ENCODE measurements at regions not wholly inside any gene's neighbourhood (a gene's known extent, or its start where the extent isn't known, plus 50 kb on each side); places are given as distances from the start of the nearest gene placed in this dataset.

DNA sequence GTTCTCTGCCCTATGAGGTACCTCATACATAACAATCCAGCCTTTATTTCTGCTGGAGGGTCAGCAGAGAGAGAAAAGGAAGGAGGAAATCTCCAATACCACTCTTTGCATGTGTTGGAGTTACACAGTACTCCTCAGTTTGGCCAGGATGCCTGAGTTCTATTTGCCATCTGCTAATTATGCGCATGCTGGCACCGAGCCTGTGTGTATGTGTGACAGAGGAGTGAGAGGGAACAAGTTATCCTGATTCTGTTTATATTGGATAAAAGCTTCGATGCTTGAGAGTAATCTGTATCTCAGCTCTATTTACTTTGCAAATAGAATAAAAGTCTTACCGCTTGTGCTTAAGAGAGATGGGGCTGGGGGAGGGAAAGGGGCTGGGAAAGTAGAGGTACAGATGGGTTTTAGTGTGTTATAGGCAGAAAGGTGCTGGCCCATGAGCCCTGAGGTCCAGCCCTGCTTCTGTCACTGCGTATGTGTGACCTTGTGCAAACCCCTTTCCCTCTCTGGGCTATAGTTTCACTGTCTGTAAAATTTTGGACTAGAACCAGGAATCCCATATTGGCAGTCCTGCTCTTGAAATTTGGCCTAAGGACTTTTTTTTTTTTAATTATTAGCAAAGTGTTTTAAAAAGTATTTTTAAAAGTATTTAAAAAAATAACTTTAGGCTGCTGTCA, 54.5 kb upstream of the PLXNA2 start:
- peak; percentile 75 for DNase-seq (ENCODE audit: low spot score)

DNA sequence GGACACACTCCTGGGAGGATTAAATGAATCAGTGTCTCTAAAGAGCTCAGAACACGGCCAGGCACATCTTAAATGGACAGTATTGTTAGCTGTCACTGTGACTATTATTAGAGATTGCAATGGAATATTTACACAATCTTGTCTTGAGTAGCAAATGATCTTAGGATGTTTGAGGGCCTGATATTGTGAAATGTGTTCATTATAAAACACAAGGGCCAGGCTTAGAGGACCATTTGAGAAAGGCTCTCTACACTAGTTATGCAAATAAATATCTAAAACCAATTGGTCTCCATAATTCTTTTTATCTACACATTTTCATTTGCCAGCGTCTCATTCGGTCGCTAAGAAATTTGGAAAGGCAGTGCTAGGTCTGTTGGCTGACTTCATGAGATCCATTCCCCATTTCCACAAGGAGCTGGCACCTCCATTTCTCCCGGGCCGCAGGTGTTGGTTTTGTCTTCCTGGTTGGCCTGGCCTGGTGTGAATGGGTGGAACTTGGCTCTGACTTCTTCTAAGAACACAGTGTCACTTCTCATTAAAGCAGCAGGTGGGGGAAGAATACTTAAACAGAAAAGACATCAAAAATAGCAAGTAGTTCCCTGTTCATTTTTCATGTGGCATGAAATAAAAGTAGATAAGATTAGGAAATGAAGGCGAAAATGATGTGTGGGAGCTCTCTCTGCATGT, 56.0 kb upstream of the PLXNA2 start:
- DNase-seq (ENCODE audit: low spot score), result no peak

DNA sequence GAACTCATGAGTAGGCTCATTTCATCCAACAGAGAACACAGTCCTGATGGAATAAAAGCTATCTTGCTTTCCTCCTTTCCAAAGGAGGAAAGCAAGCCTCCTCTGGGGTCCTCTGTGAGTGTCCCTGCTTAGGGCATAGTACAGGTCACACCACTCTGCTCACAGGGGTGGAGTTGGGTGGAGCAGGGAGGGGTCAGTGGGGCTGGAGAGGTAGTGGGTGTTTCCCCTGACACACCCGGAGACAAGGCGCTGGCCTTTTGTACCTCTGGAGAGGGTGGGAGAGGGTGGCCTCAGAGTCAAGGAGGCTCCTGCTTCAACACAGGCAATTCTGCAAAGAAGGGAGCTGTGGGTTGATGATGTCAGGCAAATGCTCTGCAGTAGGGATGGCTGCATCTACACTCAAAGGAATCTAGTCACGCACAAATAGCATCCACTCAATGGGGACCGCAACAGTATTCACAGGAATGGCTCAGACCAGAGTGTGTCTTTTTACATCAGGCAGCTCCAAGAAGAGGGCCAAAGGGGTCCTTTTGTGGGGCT, 58.6 kb upstream of the PLXNA2 start:
- DNase-seq (ENCODE audit: low spot score), result no peak

DNA sequence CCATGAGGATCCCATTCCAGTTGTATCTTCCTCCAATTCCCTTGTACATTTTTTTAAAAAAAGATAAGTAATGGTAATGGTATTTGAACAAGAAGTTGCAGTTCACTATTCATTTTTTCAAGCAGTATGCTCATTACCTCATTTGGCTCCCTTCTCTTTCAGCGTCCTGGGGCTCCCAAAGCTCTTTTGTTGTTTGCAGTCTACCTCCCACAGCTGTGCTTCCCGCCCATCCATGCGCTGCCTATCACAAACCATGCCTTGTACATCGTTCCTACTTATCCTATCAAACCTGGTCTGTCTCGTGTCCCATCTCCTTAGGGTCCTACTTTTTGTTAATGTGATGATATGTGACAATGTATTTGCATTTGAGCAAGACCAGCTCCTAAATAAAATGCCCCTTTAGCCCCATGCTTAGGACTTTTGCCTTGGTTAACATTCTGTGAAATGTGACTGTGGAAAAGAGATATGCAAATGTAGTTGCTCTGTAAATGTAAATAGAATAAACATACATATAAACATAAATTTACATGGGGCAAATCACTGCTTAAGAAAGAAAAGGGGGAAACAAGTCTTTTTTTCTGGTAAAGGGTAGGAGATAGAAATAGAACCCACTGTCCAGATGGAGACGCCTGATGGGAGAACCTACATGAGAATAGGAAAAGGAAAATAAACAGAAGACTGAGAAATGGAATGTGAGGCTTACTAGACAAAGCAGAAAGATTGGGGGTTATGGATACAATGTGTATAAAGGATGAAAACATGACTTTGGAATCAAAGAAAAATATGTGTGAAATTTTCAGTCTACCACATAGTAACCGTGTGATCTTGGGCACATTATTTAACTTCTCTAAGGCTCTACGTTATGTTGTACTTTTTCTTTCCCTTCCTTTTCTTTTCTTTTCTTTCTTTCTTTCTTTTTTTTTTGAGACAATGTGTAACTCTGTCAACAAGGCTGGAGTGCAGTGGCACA, 59.8 kb upstream of the PLXNA2 start:
- no peak for DNase-seq (ENCODE audit: low spot score)

DNA sequence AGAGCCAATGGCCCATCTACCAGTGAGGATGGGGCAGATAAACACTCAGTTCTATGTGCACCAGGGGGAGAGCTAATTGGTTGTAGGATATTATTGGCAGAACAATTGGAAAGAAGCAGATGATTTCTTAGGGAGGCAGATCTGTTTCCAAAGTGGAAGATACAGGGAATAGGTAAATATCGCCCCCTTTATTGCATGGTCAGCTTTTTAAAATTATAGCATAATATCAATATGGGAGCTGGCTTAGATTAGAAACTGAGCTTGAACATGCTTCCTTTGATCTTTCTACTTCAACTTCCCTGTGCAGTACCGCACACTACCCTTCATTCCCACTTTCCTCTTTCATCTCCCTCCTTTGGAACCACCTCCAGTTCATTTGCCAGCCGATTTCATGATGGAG, 64.0 kb upstream of the PLXNA2 start:
- DNase-seq (ENCODE audit: low spot score), result no peak

DNA sequence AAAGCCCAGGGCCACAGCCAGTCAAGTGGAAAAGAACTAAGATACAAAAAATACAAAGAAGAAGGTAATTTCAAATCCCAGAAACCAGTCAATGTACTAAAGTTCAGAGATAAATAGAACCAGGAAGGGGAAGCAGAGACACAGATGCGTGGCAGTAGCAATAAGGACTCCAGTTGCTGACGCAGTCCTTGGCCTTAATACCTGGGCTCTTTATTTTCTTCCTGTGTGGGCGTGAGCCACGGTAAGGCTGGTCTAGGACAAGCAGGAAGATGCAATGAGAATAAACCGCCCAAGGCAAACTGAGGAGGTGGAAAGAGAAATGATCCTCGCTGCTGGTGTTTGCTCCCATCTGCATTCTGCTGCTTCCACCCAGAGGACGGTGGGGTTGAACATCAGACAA, 65.6 kb upstream of the PLXNA2 start:
- no peak for DNase-seq (ENCODE audit: low spot score)

DNA sequence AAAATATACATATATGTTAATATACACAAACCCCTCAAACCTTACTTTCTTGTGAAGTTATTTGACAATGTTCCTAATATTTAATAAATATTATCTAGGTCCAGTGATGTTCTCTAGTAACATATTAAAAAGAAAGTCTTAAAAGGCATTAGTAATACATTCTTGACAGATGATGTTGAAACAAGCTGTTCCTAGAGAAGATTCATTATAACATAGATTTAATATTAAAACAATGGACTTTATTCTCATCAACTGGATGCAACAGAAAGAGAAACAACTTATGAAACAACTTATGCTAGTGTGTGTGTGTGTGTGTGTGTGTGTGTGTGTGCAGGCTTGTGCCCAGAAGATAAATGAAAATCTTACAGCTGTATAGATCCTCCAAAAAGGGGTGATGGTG, 68.5 kb upstream of the PLXNA2 start:
- no peak for DNase-seq (ENCODE audit: low spot score)

DNA sequence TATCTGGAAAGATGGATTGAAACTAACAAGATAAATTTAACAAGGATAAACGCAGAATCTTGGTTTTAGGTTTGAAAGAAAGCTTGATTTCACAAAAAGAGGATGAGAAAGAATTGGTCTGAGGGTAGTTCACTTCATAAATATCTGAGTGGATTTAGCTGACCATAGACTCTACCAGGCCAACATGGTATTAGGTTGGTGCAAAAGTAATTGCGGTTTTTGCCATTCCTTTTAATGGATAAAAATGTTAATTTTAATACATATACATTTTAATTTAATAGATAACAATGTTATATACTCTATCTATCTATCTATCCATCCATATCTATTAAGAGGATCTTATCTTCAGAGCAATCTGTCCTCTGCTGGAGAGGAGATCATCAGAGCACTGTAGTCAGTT, 70.2 kb upstream of the PLXNA2 start:
- DNase-seq (ENCODE audit: low spot score), result no peak

DNA sequence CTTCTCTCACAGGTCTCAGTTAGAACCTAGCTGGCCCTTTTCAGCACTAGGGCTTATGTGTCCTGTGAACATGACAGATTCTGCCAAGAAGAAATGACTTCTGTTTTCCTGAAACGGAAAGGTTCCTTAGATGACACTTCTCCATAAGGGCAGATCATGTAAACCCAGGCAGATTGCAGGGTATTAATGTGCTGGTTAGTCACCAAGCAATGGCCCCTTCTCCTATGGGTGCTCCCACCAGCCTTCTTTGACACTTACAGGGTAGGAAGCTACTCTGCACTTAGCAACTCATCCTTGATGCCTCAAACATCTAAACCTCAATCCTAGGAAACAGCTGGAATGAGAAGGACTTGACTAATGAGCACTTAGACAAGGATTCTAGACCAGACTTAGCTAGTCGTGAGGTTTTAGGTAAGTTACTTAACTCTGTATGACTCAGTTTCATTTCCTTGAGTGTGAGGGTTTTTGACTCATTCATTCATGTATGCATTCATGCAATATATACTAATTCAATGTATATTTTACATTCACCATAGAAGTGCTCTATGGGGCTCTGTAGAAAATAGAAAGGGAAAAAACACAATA, 74.1 kb upstream of the PLXNA2 start:
- no peak for DNase-seq (ENCODE audit: low spot score)

DNA sequence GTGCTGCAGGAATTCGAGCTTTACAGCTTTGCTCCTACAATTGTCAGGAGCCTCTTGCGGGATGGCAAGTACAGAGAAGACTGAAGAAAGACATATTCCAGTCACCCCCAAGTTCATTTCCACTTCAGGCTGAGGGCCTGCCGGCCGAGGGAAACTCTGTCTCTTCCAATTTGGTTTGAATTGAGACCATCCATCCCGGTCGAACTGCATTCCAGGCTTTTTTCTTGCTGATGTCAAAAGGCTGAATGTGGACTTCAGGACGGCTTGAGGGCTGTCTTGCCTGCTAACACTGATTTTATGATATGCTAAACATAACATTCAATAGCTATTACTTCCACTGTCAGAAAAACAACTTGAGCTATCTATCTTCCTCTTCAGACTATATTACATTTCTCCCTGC, 79.8 kb upstream of the PLXNA2 start:
- DNase-seq (ENCODE audit: low spot score), result no peak

DNA sequence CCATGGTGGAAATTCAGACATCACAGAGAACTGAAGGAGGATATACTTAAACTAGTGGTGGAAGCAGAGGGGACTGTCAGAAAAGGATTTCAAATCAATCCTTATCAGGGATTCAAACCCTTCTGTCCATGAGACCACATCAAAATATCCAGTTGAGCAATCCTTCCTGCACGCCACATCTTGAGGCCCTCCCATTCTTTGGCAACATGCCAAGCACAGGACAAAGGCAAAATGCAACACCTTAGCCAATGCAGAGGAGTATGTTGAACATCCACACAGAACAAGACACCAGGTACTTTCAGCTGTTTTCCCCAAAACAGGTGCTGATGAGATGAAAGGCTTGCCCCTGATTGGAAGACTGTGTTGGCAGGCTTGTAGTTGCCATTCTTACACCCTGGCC, 81.8 kb upstream of the PLXNA2 start:
- DNase-seq (ENCODE audit: low spot score), result no peak

DNA sequence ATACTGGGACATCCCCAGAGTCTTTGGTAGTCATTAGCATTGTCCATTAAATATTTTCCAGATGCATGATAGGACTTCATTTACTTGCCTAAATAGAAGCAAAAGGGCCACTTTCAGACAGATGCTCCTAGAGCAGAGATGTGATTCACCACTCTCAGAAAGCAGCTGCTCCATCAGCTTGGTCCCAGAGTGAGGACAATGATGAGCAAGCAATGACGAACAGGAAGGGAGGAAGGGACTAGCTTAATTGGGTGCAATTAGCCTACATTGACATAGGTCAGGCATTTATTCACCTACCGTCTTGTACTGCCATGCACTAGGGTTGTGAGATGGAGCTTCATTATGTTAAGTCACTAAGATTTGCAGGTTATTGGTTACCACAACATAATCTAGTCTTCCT, 85.1 kb upstream of the PLXNA2 start:
- no peak for DNase-seq (ENCODE audit: low spot score)

DNA sequence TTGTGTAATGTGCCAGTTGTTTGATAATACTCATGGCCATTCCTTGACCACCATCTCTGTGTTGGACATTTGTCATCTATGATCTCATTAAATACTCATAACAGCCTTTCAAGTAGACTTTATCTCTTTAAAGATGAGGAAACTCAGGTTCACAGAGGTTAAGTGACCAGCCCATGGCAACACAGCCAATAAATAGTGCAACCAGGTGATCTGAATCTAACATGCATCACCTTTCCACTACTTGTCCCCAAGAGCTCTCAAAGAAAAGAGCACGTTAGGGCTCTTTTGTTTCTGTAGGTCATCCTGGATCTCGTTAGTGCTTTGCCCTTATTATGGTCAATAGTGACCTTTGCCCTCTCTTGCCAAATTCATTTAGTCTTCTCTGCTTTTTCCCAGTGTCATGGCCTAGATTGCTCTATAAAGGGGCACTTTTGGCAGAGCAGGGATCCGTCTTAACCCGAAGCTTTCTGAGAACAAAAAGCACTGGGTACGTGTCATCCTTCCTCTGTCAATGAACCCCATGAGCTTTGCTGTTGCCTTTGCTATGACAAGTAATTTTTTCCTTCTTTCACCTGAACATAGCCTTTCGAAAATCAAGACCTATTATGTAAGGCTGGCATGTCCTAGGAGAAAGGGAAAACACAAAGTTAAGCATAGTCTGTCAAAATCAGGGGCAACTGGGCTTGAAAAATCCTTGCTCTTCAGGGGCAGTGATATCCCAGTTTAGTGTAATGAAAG, 88.0 kb upstream of the PLXNA2 start:
- no peak for DNase-seq (ENCODE audit: low spot score)

DNA sequence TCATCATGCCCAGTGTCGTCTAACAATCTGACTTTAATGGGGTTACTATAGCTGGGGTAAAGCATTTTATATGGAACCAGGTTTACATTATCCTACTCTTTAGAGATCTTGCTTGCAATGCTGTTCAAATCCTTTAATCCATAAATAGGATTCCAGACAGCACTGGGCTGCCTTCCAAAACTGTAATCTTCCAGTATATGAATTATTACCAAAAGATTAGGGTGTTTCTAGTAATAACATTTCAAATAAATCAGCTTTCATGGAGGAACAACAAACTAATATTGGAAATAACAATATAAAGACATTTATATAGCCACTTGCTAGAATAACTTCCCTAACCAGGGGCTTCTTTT, 88.6 kb upstream of the PLXNA2 start:
- DNase-seq (ENCODE audit: low spot score), result no peak

DNA sequence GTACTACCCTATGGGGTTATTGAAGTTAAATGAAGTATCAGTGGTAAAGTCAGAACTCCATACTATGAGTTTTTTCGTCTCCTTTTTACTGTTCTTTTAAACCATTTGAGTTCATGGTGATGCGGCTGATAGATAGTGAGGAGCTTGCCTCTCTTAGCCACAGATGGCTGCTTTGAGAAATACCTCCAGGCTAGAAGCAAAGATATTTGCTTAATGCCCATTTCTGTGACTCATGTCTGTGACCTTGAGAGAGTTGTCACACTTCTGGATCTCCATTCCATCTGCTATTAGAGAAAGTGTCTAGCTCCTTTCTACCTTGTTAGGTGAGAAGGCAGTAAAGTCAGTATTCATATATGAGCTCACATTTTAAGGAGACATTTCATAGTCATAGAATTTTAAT, 89.5 kb upstream of the PLXNA2 start:
- DNase-seq (ENCODE audit: low spot score), result no peak

DNA sequence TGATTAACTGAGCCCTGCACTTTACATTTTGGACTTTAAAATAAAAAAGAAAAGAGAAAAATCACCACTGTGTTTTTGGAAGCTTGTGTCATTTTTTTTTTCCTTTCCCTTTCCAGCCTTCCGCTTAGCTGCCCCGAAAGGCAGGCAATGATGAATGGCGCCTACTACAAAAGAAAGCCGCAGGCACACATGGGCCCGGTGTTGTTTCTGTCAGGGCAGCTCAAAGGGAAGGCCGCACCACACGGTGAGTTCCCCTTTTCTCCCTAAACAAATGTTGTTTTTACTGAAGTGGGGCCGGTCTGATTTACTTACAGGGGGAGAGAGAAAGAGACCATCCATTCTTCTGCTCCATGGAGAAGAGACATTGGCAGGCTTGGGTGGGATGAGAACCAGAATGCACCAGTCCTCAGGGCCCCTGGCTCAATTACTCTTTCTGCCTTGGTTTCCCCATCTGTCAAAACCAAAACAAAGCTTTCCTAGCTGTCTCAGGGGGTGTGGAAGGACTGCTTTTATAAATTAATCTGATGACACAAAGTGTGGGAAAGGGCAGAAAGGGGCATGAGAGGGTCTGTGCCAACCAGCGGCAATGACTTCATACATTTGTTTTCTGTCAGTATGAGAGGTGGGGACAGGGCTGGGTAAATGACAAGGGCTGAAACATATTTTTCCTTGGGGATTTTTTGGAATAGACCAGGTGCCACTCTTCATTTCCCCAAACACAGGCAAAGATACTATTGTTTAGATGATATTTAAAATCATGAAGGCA, 91.4 kb upstream of the PLXNA2 start:
- no peak for DNase-seq (ENCODE audit: low spot score)

DNA sequence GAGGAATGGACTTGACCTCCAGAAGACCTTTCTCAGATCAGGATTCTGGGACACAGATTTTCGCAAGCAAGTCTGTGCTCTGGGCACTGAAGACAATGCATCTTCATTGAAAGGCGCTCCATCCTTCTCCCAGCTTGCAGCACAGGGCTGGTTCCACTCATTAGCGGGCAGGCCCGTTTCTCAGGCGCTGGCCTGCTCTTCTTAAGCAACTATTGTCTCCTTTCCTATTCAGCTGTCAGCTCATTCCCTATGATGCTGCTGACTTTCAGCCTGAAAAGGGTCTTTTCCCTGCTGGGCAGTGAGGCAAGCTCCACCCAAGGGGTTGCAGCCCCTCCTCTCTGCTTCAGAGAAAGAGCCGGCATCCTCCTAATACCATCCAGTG, 91.9 kb upstream of the PLXNA2 start:
- DNase-seq (ENCODE audit: low spot score), result no peak

DNA sequence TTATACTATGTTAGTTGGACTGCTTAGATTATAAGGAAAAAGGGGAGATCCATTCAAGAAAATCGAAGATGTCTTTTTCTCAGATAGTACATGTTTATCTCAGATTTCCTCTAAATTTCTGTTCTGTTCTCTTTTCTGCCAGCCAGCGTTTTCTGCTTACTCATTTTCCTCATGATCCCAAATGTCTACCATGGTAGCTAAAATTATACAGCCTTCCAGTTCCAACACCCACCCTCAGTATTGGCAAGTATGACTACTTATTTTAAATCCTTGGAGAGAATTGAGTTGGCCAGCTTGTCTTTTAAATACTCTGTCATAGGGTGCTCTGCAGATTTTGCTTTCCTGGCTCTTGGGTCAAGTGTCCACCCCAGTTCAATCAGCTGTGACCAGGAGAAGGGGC, 95.7 kb upstream of the PLXNA2 start:
- DNase-seq (ENCODE audit: low spot score), result peak; percentile 12

DNA sequence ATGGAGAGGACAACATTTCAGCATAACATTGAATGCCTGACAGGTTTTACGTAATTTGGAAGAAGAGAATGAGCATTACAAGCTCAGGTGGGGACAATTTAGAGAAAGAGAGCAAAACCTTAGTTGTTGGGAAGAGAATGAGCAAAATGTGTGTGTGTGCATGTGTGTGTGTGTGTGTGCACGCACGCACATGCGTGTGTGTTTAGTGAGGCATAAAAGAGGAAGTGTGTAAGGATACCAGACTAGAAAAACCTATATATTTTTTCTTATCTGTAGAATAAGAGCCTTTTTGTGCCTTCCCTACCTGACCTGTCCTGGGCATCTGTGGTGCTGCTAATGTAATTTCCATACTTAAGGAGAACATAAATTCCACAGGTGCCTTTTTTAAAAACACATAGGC, 99.0 kb upstream of the PLXNA2 start:
- DNase-seq (ENCODE audit: low spot score), result no peak

DNA sequence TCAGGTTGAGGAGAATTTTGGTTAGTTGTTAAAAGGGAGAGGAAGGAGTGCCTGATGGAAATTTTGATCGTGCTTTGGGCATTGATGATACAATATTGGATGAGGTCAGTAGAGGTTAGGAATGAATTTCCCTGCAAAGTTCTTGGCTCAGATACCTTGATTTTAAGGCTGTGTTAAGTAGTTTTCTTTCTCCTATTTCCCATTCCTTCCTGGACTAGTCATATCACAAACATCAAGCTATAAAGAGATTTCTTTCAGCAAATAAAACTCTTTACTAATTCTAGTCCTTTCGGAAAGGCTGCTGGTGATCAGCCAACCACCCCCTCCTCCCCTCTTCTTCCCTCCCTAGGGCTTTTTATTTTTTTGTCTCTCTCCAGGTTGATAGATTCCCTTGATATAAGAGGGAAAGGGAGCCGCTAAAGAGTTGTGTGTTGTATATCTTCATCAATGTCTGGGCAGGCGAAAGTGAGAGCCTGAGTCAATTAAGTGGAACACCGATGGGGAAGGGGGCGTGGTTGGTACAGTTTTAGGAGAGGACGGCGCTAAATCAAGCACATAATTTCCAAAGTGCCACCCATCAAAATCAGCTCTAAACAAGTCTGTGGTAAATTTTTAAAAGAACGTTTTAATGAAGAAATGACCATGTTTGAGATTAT, 100.1 kb upstream of the PLXNA2 start:
- DNase-seq (ENCODE audit: low spot score), result no peak

All from Ammon's horn (tissue), 1 donor.